ENCODE measurements at regions not wholly inside any gene's neighbourhood (a gene's known extent, or its start where the extent isn't known, plus 50 kb on each side); places are given as distances from the start of the nearest gene placed in this dataset.

GRCh38 chr17:72205357-72205756 is 84.5 kb downstream of the SOX9 start:
- TF ChIP-seq CTCF (IDR thresholded peaks at IDR 0.05): no peak
- no peak for TF ChIP-seq POLR2A (IDR thresholded peaks at IDR 0.05)

Measured in Peyer's patch (tissue), 4 donors.